Left forelimb (tissue), 1 donor: ENCODE measurements at regions not wholly inside any gene's neighbourhood (a gene's known extent, or its start where the extent isn't known, plus 50 kb on each side); places are given as distances from the start of the nearest gene placed in this dataset.

Source experiments
- DNase-seq: peaks from one replicate; pipeline ENCODE4 v3.0.0-alpha.2; 2018; ENCODE audit warnings: low spot score

- no peak for DNase-seq
Measured at GRCh38 chr7:41878309-41879295, 175.7 kb upstream of the INHBA start.

DNA sequence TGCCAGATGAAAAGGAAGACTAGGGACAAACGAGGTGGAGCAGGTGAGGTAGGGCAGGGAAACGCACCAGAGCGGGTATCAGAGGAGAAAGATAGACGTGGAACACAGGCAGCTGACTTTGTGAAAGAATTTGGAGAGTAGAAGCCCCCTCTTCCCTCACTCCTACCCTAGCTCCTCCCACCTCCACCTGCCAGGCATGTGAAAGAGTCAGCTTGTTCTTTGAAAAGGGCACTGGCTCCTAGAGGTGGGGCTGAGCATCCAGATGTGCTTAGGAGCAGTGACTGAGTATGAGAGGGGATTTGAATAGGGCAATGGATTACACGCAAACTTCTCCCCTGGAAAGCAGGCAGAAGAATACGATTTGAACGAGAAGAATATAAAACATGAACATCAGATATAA lies 174.2 kb upstream of the INHBA start:
- no peak for DNase-seq

DNA sequence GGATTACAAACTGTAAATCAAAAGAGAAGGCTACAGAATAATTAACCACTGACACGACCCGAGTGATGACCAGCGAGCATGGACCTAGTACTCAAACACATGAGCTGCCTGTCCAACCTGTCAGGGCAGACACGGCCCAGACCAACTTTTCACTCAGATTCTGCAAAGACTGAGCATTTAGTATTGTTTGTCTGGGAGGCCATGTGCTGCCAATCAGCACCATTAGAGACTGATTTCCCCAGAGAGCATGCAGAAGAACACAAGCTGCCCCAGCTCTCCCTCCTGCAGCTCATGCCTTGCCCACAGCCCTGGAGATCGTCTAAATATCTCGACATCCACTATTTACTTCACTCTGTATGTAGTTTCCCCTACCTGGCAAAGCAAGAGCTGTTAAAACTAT lies 172.6 kb upstream of the INHBA start:
- no peak for DNase-seq

- DNase-seq: no peak
Measured at GRCh38 chr7:41874201-41874785, 171.4 kb upstream of the INHBA start.

GRCh38 chr7:41873741-41874140 lies 170.9 kb upstream of the INHBA start:
- no peak for DNase-seq

DNA sequence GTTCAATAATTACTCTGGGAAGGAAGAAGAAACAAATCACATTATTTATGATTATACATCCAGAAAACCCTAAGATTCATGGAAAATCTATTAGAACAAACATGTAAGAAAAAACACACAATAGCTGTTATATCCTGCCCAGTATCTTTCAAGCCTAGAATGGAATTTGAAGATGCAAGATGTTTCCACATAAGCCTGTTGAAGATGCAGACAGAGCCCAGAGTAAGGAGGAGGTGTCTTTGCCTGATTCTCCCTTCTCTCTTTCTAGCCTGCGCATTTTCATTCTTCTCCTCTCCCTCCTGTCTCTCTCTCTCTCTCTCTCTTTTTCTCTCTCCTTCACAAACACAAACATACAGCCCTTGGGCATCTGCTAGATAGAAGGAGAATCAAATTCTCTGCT lies 170.1 kb upstream of the INHBA start:
- no peak for DNase-seq

DNA sequence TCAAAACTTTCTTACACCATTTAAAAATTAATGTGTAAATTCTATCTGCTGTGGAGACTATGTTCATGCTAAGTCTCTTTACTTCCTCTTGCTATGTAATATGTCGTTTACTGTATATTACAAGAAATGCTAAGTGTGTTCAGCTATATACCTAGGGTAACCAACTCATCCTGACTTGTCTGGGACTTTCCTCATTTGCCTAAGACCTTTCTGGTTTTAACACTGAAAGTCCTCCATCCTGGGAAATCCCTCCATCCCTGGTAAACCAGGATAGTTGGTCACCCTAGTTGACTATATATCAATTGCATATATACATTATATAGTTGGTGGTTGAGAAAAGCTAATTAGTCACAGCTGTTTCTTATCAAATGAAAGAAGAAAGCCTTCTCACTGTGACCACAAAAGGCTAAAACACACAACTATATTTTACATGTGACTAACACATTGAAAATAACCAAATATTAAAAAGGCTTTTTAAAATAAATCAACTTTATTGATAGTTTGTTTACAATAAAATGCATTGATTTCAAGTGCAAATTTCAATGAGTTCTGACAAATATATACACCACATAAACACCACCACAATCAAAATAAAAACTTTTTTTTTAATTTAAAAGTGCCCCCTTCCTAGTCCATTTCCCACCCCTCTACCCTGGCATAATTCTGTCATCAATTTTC lies 167.7 kb upstream of the INHBA start:
- DNase-seq: no peak

DNA sequence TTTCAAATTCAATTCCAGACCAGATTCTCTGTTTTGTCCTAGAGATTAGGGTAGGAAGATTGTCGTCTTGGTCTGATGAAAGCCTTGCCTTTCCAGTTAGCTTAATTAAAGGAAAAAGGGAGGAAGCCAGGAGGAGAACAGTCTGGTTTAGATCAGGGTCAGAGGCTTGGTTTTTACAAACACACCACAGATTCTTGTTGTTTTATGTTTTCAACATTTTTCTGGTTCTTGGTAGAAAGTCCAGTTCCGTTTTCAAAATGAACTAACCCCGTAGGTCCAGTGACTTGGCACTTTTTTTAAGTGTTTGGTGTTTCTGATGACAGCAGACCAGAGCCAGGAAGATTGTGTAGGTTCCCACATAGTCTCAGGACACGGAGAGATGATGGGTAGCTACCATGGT lies 167.1 kb upstream of the INHBA start:
- DNase-seq: no peak

- DNase-seq: no peak
Measured at GRCh38 chr7:41869596-41869995, 166.7 kb upstream of the INHBA start.

- no peak for DNase-seq
Measured at GRCh38 chr7:41869091-41869490, 166.2 kb upstream of the INHBA start.

DNA sequence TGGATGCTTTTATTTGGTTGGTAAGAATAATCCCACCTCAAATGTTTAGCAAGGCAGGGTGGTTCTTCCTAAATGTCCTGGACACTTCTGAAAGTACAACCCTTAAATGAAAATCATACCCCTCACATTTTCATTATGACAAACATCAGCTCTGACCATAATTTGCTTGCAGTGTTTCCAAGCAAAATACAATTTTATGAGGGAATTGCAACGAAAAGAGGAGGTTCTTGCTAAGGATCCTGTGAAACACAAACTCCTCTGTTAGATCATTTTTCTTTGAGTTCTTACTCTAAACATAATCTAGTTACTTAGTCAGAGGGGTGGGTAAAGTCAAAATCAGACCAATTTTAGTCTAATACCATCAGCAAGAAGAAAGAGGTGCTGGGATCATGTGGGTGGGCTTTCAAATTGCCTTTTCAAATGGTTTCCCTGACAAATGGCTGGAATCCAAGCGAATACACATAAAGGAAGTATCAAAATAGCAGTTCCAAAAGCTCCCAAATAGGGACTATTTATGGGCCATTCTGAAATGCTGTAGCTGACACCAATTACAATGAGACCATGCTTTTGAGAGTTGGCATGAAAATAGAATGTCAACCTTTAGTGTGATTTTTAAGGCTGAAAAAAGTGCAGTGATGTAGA lies 164.9 kb upstream of the INHBA start:
- no peak for DNase-seq

DNA sequence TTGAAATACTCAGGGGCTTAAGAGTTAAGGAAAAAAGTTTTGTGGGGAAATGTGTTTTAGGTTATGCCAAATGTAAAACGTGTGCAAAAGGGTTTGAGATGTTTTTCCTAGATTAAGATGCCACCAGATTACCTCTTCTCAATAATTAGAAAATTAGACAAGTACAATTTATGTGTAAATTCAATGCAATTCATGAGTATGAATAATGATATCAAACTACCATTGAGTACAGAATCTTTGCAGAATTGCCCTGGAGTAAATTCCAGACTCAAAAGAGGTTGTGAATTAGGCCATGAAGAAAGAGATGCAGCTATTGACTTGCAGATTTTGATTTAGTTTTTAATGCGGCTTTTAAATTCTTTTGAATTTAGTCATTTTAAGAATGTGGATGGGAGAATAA lies 159.4 kb upstream of the INHBA start:
- no peak for DNase-seq

DNA sequence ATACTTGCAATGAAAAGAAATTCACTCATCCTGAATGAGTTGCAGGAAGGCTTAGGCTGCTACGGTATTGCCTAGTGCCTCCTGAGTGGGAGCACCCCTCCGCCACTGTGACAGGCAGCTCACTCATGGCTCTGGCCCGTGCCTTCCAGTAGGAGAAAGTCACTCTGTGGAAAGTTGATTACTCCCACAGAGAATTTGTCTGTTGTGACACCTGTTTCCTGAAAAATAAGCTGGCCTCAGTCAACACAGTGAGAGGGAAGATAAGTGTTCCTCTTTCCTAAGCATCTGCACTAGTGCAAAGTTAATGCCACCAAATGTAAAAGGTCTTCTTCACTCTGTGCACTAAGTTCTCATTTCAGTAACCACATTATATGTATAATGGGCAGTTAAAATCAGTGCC lies 158.8 kb upstream of the INHBA start:
- DNase-seq: no peak

GRCh38 chr7:41858201-41858600 lies 155.3 kb upstream of the INHBA start:
- no peak for DNase-seq

DNA sequence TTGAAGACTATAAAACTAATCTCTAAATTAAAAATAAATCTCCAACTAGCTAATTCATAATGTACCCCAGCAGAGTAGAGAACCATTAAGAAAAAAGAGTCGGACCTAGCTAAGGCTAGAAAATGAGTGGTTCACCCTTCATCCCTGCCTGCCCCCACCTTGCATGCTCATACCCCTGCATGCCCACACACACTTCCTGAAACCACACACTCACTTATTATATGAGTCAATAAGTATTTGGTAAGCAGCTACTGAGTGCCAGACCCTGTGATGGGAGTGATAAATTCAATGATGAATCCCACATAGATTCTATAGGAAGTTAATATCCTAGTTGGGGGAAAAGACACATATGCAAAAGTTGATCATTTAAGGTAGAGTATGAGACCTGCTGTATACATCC lies 152.9 kb upstream of the INHBA start:
- DNase-seq: no peak

DNA sequence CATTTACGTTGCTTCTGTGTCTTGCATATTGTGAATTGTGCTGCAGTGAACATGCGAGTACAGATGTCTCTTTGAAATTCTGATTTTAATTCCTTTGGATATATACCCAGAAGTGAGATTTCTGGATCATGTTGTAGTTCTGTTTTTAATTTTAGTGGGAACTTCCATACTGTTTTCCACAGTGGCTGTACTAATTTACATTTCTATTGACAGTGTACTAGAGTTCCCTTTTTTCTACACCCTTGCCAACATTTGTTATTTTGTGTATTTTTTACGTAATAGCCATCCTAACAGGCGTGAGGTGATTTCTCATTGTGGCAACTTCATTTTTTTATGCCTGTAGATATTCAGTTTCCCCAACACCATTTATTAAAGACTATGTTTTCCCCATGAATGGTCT lies 144.7 kb upstream of the INHBA start:
- DNase-seq: no peak

GRCh38 chr7:41847151-41847550 lies 144.3 kb upstream of the INHBA start:
- DNase-seq: no peak

DNA sequence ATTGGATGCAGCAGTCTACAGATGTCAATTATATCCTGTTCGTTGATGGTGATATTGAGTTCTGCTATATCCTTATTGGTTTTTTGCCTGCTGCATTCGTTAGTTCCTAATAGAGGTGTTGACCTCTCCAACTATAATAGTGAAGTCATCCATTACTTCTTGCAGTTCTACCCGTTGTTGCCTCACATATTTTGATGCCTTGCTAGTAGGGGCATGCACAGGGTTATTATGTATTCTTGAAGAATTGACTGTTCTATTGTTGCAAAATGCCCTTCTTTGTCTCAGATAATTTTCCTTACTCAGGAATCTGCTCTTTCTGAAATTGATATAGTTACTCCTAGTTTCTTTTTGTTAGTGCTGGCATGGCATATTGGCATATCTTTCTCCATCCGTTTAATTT lies 140.1 kb upstream of the INHBA start:
- DNase-seq: no peak

- no peak for DNase-seq
Measured at GRCh38 chr7:41837916-41838315, 135.0 kb upstream of the INHBA start.

GRCh38 chr7:41835976-41836530 lies 133.2 kb upstream of the INHBA start:
- DNase-seq: no peak

GRCh38 chr7:41834805-41835694 lies 132.2 kb upstream of the INHBA start:
- no peak for DNase-seq
